Brain microvascular endothelial cell (primary cell): ENCODE measurements at regions not wholly inside any gene's neighbourhood (a gene's known extent, or its start where the extent isn't known, plus 50 kb on each side); places are given as distances from the start of the nearest gene placed in this dataset.

Experiments used
- DNase-seq: peaks from one replicate; pipeline ENCODE4 v3.0.0-alpha.2; 2020
- H3K27ac ChIP-seq: fragments of 250-450 bp; sonication (Bioruptor Pico); 2 replicates; pipeline ENCODE4 v1.5.1; 2020; ENCODE audit warnings: mild to moderate bottlenecking, moderate library complexity
- H3K27me3 ChIP-seq: fragments of 250-450 bp; sonication (Bioruptor Pico); replicated peaks from 2 replicates; pipeline ENCODE4 v1.5.1; 2020; ENCODE audit warnings: mild to moderate bottlenecking
- H3K36me3 ChIP-seq: fragments of 250-450 bp; sonication (Bioruptor Pico); replicated peaks from 2 replicates; pipeline ENCODE4 v1.5.1; 2020; ENCODE audit warnings: mild to moderate bottlenecking
- H3K4me3 ChIP-seq: 2 replicates; pipeline ENCODE4 v1.5.1; 2011; ENCODE audit warnings: low read depth, mild to moderate bottlenecking, control low read depth, low read length, moderate library complexity
- in situ Hi-C: cut with HindIII; loops from 2 replicates; pipeline ENCODE4 v1.10.0; 2017; ENCODE audit warnings: low sequenced_read_pairs, low pct_ligation_motif_present
- TF ChIP-seq, protein P1 (sequence below): IDR thresholded peaks from 2 replicates; pipeline ENCODE4 v1.5.1; 2011; ENCODE audit warnings: low read depth, mild to moderate bottlenecking, moderate library complexity, low read length, control low read depth, inconsistent platforms; ENCODE audit errors: missing control alignments

GRCh38 chr3:194197396-194197960 lies 61.5 kb downstream of the HES1 start:
- no peaks in the 10 kb centered on the region for H3K36me3 ChIP-seq
- H3K27ac ChIP-seq, result no peak overlapping the region
- in situ Hi-C loops, result no loop called here
- TF ChIP-seq, protein P1, sequence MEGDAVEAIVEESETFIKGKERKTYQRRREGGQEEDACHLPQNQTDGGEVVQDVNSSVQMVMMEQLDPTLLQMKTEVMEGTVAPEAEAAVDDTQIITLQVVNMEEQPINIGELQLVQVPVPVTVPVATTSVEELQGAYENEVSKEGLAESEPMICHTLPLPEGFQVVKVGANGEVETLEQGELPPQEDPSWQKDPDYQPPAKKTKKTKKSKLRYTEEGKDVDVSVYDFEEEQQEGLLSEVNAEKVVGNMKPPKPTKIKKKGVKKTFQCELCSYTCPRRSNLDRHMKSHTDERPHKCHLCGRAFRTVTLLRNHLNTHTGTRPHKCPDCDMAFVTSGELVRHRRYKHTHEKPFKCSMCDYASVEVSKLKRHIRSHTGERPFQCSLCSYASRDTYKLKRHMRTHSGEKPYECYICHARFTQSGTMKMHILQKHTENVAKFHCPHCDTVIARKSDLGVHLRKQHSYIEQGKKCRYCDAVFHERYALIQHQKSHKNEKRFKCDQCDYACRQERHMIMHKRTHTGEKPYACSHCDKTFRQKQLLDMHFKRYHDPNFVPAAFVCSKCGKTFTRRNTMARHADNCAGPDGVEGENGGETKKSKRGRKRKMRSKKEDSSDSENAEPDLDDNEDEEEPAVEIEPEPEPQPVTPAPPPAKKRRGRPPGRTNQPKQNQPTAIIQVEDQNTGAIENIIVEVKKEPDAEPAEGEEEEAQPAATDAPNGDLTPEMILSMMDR, result no peak
- H3K27me3 ChIP-seq, result peaks cover 38% of the 10 kb centered on the region
- H3K4me3 ChIP-seq, result no peak overlapping the region
- DNase-seq, result no peak

DNA sequence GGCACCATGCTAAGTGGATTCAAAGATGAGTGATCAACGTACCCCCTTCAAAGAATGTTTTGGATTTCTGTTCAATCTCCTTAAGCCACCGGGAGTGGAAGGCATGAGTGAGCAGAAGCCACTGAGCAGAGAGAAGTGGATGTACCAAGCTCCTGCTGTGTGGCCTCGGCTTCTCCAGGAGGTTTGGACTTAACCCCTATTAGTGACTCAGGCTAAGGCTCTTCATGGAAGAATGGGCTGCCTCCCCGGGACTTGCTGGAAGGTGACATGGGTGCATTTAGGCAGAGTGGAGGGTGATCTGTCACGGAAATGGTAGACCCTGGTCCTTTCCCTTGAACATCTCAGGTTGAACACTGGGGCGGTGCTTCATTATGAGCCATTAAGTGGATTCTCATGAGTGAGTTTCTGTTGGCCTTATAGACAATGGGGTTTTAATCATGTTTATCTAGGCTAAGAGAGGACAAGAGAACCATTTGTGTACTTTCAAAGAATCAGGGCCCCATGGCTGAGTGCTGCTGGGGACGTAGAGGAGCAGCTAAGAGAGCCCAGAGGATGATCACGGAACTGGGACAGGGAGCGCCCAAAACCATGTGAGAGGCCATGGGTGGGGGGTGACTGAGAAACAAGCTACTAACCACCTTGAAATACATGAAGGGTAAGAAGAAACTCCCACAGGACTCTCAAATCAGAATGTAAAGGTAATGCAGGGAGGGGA lies 62.2 kb downstream of the HES1 start:
- Histone ChIP-seq H3K4me3 (no peak overlapping the region), H3K27me3 (peaks cover 40% of the 10 kb centered on the region), H3K36me3 (no peaks in the 10 kb centered on the region), H3K27ac (no peak overlapping the region)
- DNase-seq, result no peak
- in situ Hi-C loops, result no loop called here
- TF ChIP-seq, protein P1, result no peak

GRCh38 chr3:194198938-194199337 lies 63.0 kb downstream of the HES1 start:
- no peaks in the 10 kb centered on the region for H3K36me3 ChIP-seq
- in situ Hi-C loops, result no loop called here
- no peak for DNase-seq
- peaks cover 48% of the 10 kb centered on the region for H3K27me3 ChIP-seq
- TF ChIP-seq, protein P1, result no peak
- no peak overlapping the region for H3K4me3 ChIP-seq
- H3K27ac ChIP-seq, result no peak overlapping the region

DNA sequence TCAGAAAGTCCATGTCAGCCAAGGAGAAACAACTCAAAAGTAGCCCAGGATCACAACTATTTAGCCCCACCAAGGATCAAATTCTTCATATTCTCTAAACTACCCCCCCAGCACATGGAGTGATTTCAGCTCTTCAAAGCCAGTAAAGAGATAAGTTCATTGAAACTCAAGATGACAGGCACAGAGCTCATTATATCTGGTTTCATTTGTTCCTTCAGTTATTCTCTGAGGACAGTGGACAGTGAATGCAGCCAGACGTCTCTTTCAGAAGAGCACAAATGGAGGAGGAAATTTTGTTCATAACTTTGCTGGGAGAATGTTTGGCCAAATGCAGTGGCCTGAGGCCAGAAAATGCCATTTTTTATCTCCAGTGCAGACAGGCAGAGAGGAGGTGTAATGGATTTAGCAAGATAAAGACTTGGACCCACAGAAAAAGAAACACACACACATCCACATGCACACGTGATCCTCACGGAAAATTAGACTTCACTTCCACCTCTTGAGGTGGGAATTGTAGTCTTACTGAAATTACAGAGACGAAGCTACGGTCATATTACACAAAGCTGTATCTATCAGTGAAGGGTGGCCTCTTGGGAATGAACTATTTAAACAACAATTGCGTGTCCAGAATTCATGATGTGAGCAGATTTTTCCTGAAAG lies 64.6 kb downstream of the HES1 start:
- H3K4me3 ChIP-seq, result no peak overlapping the region
- in situ Hi-C loops, result no loop called here
- TF ChIP-seq, protein P1, result no peak

GRCh38 chr3:194201953-194202666 lies 66.2 kb downstream of the HES1 start:
- Histone ChIP-seq H3K27me3 (peaks cover 63% of the 10 kb centered on the region), H3K4me3 (no peak overlapping the region), H3K36me3 (no peaks in the 10 kb centered on the region), H3K27ac (no peak overlapping the region)
- DNase-seq, result no peak
- in situ Hi-C loops, result no loop called here
- TF ChIP-seq, protein P1, result no peak

More for the DNA sequence above, 64.6 kb downstream of the HES1 start:
- peaks cover 59% of the 10 kb centered on the region for H3K27me3 ChIP-seq
- no peak for DNase-seq
- no peaks in the 10 kb centered on the region for H3K36me3 ChIP-seq
- H3K27ac ChIP-seq, result no peak overlapping the region
